Liver (tissue), 8 donors: ENCODE measurements at regions not wholly inside any gene's neighbourhood (a gene's known extent, or its start where the extent isn't known, plus 50 kb on each side); places are given as distances from the start of the nearest gene placed in this dataset.

Source experiments
- DNase-seq: peaks from one replicate; pipeline ENCODE4 v3.0.0-alpha.2; 2017; ENCODE audit warnings: low spot score
- H3K27ac ChIP-seq, 2 donors: one replicate each; pipeline ENCODE4 v1.7.0; 2013; ENCODE audit warnings: inconsistent platforms in 2 of 2, low read length in 2 of 2, control low read depth in 1 of 2, low read depth in 1 of 2, mild to moderate bottlenecking in 1 of 2
- H3K27me3 ChIP-seq, 4 donors: one replicate each; pipeline versions ENCODE4 v1.6.1 to v1.7.0; 2013; ENCODE audit warnings: low read length in 3 of 4, inconsistent platforms in 1 of 4, mild to moderate bottlenecking in 1 of 4, moderate library complexity in 1 of 4; ENCODE audit not compliant: control insufficient read depth in 4 of 4, insufficient read depth in 4 of 4
- H3K36me3 ChIP-seq, 4 donors: one replicate each; pipeline versions ENCODE4 v1.6.1 to v1.7.0; 2013; ENCODE audit warnings: low read length in 3 of 4, mild to moderate bottlenecking in 3 of 4, low read depth in 1 of 4, moderate library complexity in 1 of 4; ENCODE audit not compliant: control insufficient read depth in 4 of 4, insufficient read depth in 3 of 4
- H3K4me1 ChIP-seq, 4 donors: one replicate each; pipeline versions ENCODE4 v1.6.1 to v1.7.0; 2013; ENCODE audit warnings: low read length in 3 of 4, mild to moderate bottlenecking in 3 of 4, moderate library complexity in 1 of 4; ENCODE audit not compliant: control insufficient read depth in 4 of 4, insufficient read depth in 4 of 4
- H3K4me3 ChIP-seq, 3 donors: one replicate each; pipeline versions ENCODE4 v1.6.1 to v1.7.0; 2013; ENCODE audit warnings: low read length in 3 of 3, control low read depth in 1 of 3, low read depth in 1 of 3, mild to moderate bottlenecking in 1 of 3
- H3K9ac ChIP-seq, 2 donors: one replicate each; pipeline ENCODE4 v1.7.0; 2013; ENCODE audit warnings: low read length in 2 of 2, mild to moderate bottlenecking in 2 of 2, moderate library complexity in 2 of 2, control low read depth in 1 of 2, low read depth in 1 of 2
- H3K9me3 ChIP-seq, 4 donors: one replicate each; pipeline versions ENCODE4 v1.6.1 to v1.7.0; 2013; ENCODE audit warnings: low read length in 3 of 4; ENCODE audit not compliant: control insufficient read depth in 4 of 4
- ATF3 ChIP-seq: IDR thresholded peaks from 2 replicates; pipeline ENCODE4 v1.6.1; 2016; ENCODE audit warnings: antibody characterized with exemption
- CTCF ChIP-seq: fragments of 150-350 bp; IDR thresholded peaks from 2 replicates; pipeline ENCODE4 v1.5.1; 2017; ENCODE audit warnings: improper control_type of control experiment, low read depth, low read length; ENCODE audit not compliant: missing input control
- EGR1 ChIP-seq, 2 donors: IDR thresholded peaks; 2 replicates each; pipeline ENCODE4 v1.6.1; 2016 to 2018; ENCODE audit warnings: antibody characterized with exemption in 2 of 2, low read depth in 2 of 2
- FOXA1 ChIP-seq: IDR thresholded peaks from 2 replicates; pipeline ENCODE4 v1.6.1; 2016; ENCODE audit warnings: antibody characterized with exemption
- FOXA2 ChIP-seq: IDR thresholded peaks from 2 replicates; pipeline ENCODE4 v1.6.1; 2016; ENCODE audit warnings: antibody characterized with exemption
- GABPA ChIP-seq, 2 donors: IDR thresholded peaks in 1 of 2; conservative IDR thresholded peaks in 1 of 2; 2 replicates each; pipeline ENCODE4 v1.6.1; 2016; ENCODE audit warnings: antibody characterized with exemption in 2 of 2, mild to moderate bottlenecking in 1 of 2, moderate library complexity in 1 of 2
- HNF4A ChIP-seq, 2 donors: conservative IDR thresholded peaks; 2 replicates each; pipeline ENCODE4 v1.6.1; 2016; ENCODE audit warnings: antibody characterized with exemption in 2 of 2, mild to moderate bottlenecking in 2 of 2
- JUND ChIP-seq, 2 donors: IDR thresholded peaks; 2 replicates each; pipeline ENCODE4 v1.6.1; 2016; ENCODE audit warnings: antibody characterized with exemption in 2 of 2
- MAX ChIP-seq: IDR thresholded peaks from 2 replicates; pipeline ENCODE4 v1.6.1; 2016; ENCODE audit warnings: antibody characterized with exemption
- NR2F2 ChIP-seq: IDR thresholded peaks from 2 replicates; pipeline ENCODE4 v1.6.1; 2016; ENCODE audit warnings: antibody characterized with exemption
- REST ChIP-seq: IDR thresholded peaks from 2 replicates; pipeline ENCODE4 v1.6.1; 2016; ENCODE audit warnings: antibody characterized with exemption, mild to moderate bottlenecking
- RXRA ChIP-seq, 2 donors: IDR thresholded peaks; 2 replicates each; pipeline ENCODE4 v1.6.1; 2017 to 2018; ENCODE audit warnings: antibody characterized with exemption in 2 of 2, mild to moderate bottlenecking in 1 of 2
- SP1 ChIP-seq: IDR thresholded peaks from 2 replicates; pipeline ENCODE4 v1.6.1; 2018; ENCODE audit warnings: antibody characterized with exemption, mild to moderate bottlenecking
- TAF1 ChIP-seq: conservative IDR thresholded peaks from 2 replicates; pipeline ENCODE4 v1.6.1; 2016; ENCODE audit warnings: antibody characterized with exemption, mild to moderate bottlenecking
- YY1 ChIP-seq: IDR thresholded peaks from 2 replicates; pipeline ENCODE4 v1.6.1; 2016; ENCODE audit warnings: antibody characterized with exemption, mild to moderate bottlenecking
- WGBS: extraction: QIAGEN DNeasy Blood & Tissue Kit; methylation state at CpG from one replicate; pipeline ENCODE4 v1.1.7; 2013; 5-methylcytosine and 5-hydroxymethylcytosine counted together
- TF ChIP-seq, protein P1 (sequence below): IDR thresholded peaks from 2 replicates; pipeline ENCODE4 v1.6.1; 2016; ENCODE audit warnings: antibody characterized with exemption
- donor health status: healthy.
- donor health status: healthy.
- donor health status: healthy.
- donor health status: healthy.
- donor health status: healthy.

- 86% methylated on average over 3 of the region's 3 CpGs for WGBS
- peaks cover 3 to 4% (median 3%) of the 10 kb centered on the region in 4 donors for H3K4me1 ChIP-seq
- TF ChIP-seq FOXA2 (no peak), JUND (IDR thresholded peaks at IDR 0.05) (no peak)
Observed at GRCh38 chr9:89956907-89957306, 352.1 kb downstream of the GADD45G start.

GRCh38 chr9:89958086-89958485 lies 353.3 kb downstream of the GADD45G start:
- TF ChIP-seq EGR1 (IDR thresholded peaks at IDR 0.05; ENCODE audit: low read depth in 2 of 2) (no peak), RXRA (IDR thresholded peaks at IDR 0.05) (no peak), JUND (IDR thresholded peaks at IDR 0.05) (no peak), CTCF (no peak), SP1 (no peak), MAX (no peak), ATF3 (no peak), HNF4A (conservative IDR thresholded peaks at IDR 0.05) (no peak), REST (no peak), YY1 (no peak), GABPA (IDR thresholded peaks at IDR 0.05 in 1 of 2, conservative IDR thresholded peaks at IDR 0.05 in 1 of 2) (no peak), NR2F2 (no peak), TAF1 (no peak), FOXA2 (no peak), FOXA1 (no peak)
- TF ChIP-seq, protein P1, sequence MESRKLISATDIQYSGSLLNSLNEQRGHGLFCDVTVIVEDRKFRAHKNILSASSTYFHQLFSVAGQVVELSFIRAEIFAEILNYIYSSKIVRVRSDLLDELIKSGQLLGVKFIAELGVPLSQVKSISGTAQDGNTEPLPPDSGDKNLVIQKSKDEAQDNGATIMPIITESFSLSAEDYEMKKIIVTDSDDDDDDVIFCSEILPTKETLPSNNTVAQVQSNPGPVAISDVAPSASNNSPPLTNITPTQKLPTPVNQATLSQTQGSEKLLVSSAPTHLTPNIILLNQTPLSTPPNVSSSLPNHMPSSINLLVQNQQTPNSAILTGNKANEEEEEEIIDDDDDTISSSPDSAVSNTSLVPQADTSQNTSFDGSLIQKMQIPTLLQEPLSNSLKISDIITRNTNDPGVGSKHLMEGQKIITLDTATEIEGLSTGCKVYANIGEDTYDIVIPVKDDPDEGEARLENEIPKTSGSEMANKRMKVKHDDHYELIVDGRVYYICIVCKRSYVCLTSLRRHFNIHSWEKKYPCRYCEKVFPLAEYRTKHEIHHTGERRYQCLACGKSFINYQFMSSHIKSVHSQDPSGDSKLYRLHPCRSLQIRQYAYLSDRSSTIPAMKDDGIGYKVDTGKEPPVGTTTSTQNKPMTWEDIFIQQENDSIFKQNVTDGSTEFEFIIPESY: no peak
- no peak for DNase-seq
- H3K9me3 ChIP-seq: no peaks in the 10 kb centered on the region
- H3K9ac ChIP-seq: no peak overlapping the region
- 91% methylated on average over 11 of the region's 11 CpGs for WGBS
- H3K4me3 ChIP-seq: no peak overlapping the region
- peaks cover 5 to 9% (median 7%) of the 10 kb centered on the region in 4 donors for H3K4me1 ChIP-seq
- H3K27ac ChIP-seq: no peak overlapping the region
- H3K36me3 ChIP-seq: no peaks in the 10 kb centered on the region
- H3K27me3 ChIP-seq: no peaks in the 10 kb centered on the region

More at GRCh38 chr9:89956907-89957306, 352.1 kb downstream of the GADD45G start:
- H3K36me3 ChIP-seq: no peaks in the 10 kb centered on the region
- DNase-seq: no peak
- no peak overlapping the region for H3K4me3 ChIP-seq
- H3K27ac ChIP-seq: no peak overlapping the region
- H3K9ac ChIP-seq: no peak overlapping the region
- no peaks in the 10 kb centered on the region for H3K27me3 ChIP-seq
- H3K9me3 ChIP-seq: no peaks in the 10 kb centered on the region
